Amygdala (tissue), 56 donors: ENCODE measurements at regions not wholly inside any gene's neighbourhood (a gene's known extent, or its start where the extent isn't known, plus 50 kb on each side); places are given as distances from the start of the nearest gene placed in this dataset.

Source experiments
- DNase-seq, 56 donors: peaks; one replicate each; lab custom pipeline; 2025; lab: John Stamatoyannopoulos, UW

- no peak for DNase-seq
Measured at GRCh38 chr10:2953495-2953894, 113.9 kb upstream of the PFKP start.

GRCh38 chr10:2951235-2951835 is 116.0 kb upstream of the PFKP start:
- no peak for DNase-seq

DNA sequence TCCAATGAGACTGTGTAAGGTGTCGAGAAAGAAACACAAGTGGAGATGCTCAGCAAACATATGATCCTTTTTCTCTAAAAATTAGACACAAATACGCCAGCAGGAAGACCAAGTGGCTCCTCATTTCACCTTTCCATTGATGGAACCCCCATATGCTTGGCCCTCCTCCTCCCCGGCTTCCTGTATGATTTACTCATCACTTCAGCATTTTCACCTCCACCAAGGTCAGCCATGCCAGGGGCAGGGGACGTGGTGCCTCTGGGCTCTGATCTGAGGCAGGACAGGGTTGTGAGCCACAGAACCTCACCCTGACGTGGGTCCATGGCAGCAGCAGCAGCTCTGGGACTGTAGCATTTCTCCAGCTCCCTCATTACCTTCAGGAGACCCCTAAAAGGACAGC is 116.8 kb upstream of the PFKP start:
- DNase-seq = no peak

DNA sequence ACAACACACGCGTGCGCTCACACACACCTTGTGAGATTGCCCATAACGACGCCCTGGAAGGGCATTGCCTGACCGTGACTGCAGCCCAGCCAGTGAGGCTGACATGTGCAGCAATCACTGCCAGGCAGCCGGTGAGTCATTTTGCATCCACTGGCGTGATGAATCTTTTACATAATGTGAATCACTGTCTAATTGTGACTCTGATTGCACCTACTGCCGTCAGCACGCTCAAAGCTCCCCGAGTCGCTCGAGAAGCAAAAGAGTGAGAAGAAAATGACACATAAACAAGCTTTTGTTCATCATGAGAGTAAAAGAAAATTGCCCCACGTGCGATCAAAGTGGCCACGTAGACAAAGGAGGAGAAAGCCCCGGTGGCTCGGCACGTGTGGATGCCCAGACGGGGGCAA is 117.4 kb upstream of the PFKP start:
- peak in 10 of 56 donors; percentile 3 to 50 (median 22) for DNase-seq

DNA sequence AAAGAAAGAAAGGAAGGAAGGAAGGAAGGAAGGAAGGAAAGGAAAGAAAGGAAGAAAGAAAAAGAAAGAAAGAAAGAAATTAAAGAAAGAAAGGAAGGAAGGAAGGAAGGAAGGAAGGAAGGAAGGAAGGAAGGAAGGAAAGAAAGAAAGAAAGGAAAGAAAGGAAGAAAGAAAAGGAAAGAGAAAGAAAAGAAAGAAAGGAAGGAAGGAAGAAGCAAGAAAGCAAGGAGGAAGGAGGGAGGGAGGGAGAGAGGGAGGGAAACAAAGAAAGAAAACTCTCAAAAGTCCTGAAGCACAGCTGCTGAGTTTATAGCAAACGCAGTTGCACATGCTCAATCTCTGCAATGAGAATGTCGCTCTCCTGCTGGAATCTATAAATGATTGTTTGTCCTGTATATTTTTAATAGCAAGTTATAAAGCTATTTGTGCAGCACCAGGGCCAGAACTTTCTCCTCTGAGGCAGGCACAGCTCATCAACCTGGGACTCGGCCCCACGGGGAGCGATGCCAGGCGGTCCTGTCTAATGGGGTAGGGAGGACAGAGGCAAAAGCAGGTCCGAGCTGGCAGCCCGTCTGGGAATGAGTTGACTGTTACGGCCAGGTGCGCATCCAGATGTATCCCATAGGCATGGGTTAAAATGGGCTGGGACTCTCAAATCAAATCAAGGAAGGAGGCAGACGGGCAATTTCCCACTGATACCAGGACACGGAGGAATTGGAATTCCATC is 118.0 kb upstream of the PFKP start:
- no peak for DNase-seq

DNA sequence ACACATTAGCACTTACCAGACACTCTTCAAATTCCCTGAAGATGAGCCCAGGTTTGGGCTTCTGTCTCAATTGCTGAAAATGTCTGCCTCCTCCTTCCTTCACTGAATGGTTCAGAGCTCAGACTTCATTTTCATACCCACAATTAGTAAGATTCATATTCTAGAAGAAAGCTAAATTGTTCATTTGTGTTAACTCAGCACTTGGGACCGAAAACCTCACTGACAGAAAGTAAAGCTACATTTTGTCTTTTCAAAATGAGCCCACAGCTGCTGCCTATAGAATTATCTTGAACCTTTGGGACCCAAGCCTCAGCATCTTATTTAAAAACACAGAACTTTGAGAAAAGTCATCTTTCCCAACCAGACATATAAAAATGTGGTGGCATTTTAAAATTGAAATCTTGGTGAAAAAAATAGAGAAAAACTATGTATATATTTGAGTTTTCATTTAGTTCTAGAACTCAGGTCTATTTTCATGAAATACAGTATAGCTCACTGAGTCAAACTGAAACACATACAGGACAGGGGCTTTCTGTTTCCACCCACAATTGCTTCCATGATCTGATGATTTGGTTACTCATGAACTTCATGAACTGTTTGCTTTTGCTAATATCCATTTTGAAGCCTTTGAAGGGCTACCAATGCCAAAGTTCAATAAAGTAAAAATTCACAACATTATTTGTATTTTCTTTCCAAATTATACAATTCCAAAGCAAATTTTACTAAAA is 119.1 kb upstream of the PFKP start:
- no peak for DNase-seq

DNA sequence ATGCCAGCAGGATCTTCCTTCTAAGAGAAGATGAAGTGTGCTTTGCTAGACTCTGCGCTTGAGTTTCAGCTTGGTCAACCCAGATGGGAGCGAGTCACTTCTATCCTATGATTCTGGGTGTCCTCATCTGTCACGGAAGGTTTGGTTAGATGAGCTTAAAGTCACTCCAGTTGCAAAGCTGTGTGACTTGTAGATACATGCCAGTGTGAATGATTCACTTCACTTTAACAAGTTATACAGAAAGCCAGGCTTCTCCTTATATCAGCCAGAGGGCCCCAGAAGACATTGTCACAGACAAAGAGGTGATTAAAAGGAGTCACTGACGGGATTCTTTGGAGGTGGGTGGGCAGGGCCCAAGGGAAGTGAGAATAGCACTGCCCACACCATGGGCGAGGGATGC is 122.6 kb upstream of the PFKP start:
- DNase-seq = no peak

GRCh38 chr10:2943932-2944614 is 123.3 kb upstream of the PFKP start:
- no peak for DNase-seq

GRCh38 chr10:2942938-2943337 is 124.4 kb upstream of the PFKP start:
- no peak for DNase-seq

- DNase-seq = no peak
Measured at GRCh38 chr10:2938869-2939268, 128.5 kb upstream of the PFKP start.

DNA sequence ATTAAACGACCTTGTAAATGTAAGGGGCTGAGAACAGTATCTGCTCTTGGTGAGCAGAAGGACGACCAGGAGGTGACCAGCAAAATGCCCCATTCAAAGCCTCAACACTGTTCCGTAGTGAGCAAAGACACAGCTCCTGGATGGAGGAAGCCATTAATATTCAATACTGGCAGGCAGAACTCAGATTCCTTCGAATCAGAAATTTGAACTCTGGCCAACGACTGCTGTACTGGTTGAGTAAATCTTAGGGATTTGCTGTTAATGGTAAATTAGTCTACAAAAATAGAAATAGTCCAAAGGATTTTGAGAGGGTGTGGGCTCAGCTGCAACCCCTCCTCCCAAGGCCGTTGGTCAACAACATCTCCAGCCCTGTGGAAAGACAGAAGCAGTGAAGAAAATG is 130.5 kb upstream of the PFKP start:
- no peak for DNase-seq

DNA sequence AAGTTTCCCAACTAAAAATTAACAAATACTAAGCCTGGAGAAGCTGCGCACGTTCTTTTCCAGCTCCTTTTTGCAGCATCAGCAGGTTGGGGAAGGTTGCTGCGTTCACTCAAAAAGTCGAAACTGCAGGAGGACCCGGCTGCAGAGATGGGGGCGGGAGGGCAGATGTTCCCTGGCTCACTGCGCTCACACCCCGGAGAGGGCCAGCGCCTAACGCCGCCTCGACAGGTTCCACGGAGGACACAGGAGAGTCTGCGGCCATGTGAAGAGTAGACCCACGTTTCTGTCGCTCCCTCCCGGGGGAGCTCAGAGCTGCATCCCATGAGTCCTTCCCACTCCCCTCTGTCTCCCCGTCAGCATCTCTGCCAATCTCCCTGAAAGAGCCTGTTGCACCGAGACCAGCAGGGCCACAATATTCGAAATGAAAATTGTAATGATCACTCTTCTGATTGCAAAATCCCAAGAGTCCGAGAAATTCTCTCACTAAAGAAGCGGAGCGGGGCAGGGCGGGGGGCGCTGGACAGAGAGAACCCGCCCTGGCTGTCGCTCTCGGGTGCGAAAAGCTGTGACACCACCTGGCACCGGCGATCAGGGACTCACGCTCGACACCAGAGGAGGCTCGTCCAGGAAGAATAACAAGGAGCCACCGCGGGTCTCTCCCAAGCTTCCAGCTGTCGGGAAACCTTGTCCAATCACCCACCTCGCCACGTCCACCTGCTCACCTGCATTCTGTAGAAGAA is 131.5 kb upstream of the PFKP start:
- DNase-seq = no peak

GRCh38 chr10:2933924-2934323 is 133.4 kb upstream of the PFKP start:
- no peak for DNase-seq

DNA sequence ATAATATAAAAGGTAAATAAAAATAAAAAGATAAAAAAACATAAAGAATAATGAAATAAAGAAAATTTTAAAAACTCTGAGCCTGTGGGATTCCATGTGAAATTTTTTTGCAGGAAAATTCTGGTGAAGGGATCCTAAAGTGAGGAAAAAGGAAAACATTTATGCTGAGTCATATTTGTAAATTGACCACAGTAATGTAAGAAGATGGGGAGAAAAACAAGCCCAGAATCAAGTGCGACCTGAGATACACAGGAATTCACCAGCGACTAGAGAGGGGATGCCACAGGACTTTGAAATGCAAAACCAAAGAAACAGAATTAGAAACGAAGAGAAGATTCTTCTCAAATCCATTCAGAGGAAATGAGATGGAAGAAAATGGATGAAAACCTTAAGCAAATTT is 133.8 kb upstream of the PFKP start:
- no peak for DNase-seq

DNA sequence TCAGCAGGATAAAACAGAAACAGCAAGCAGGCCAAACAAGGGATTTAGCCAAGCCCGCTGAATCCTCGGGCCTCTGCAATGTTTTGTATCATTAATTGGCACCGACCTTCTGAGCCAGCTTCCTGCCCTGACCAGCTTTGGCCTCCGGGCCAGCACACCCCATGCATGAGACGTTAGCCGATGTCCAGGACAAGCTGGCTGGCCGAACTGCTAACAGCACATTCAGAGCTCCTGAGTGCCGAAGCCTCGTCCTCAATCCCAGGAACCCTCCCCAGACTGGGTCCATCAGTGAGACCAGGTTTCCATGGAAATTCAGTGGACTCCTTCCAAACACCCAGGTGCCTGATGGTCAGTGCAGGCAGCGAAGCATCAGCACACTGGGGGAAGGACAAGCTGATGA is 134.3 kb upstream of the PFKP start:
- DNase-seq = peak in 15 of 56 donors; percentile 6 to 45 (median 20)

- no peak for DNase-seq
Measured at GRCh38 chr10:2929480-2930258, 137.7 kb upstream of the PFKP start.

- DNase-seq = peak in 38 of 56 donors; percentile 4 to 82 (median 36)
Measured at GRCh38 chr10:2927958-2928840, 139.1 kb upstream of the PFKP start.

DNA sequence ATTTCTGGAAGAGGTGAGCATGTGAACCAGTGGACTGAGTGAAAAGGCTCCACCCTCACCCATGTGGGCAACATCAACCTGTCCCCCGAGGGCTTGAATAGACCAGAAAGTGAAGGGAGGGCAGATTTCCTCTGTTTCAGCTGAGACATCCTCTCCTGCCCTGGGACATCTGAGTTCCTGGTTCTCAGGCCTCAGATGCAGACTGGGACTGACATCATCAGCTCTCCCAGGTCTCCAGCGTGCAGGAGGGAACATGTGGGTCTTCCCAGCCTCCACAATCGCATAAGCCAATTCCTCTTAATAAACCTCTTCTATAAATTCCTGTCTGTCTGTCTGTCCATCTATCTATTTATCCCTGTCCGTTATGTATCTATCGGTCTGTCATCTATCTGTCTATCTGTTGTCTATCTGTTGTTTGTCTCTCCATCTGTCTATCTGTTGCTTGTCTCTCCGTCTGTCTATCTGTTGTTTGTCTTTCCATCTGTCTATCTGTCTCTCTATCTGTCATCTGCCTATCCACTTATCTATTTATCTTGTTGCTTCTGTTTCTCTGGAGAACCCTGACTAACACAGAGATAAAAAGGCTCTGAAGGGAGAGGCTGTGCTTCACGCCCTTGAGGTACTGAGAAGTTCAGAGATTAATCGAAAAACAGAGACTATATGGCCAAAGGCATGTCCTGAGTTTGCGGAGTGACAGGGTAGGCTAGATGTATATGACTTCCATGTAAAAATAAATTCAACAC is 140.3 kb upstream of the PFKP start:
- DNase-seq = no peak
